DND-41 (cell line): ENCODE measurements at regions not wholly inside any gene's neighbourhood (a gene's known extent, or its start where the extent isn't known, plus 50 kb on each side); places are given as distances from the start of the nearest gene placed in this dataset.

Source experiments
- ATAC-seq: fragments of 200-7000 bp; cut with Tn5 transposase; 3 replicates; pipeline ENCODE4 v1.9.1; 2021; ENCODE audit warnings: low read depth; ENCODE audit not compliant: insufficient read depth
- DNase-seq: peaks from one replicate; pipeline ENCODE4 v3.0.0-alpha.2; 2020
- H2AFZ ChIP-seq: 2 replicates; pipeline ENCODE4 v1.6.0; 2012; ENCODE audit warnings: low read depth, low read length
- H3K27ac ChIP-seq: 2 replicates; pipeline ENCODE4 v1.5.1; 2012; ENCODE audit warnings: low read length, inconsistent platforms
- H3K27me3 ChIP-seq: fragments of 200-600 bp; sonication (generic); 2 replicates; pipeline ENCODE4 v1.6.0; 2012; ENCODE audit warnings: low read length, mild to moderate bottlenecking, inconsistent platforms; ENCODE audit not compliant: insufficient read depth, poor library complexity
- H3K36me3 ChIP-seq: 2 replicates; pipeline ENCODE4 v1.5.1; 2012; ENCODE audit warnings: low read length, inconsistent platforms; ENCODE audit not compliant: insufficient read depth
- H3K4me1 ChIP-seq: 2 replicates; pipeline ENCODE4 v1.5.1; 2012; ENCODE audit warnings: mild to moderate bottlenecking, low read length; ENCODE audit not compliant: insufficient read depth
- H3K4me2 ChIP-seq: 2 replicates; pipeline ENCODE4 v1.6.0; 2012; ENCODE audit warnings: mild to moderate bottlenecking, moderate library complexity, low read length, inconsistent platforms; ENCODE audit not compliant: insufficient read depth
- H3K4me3 ChIP-seq, 2 experiments: fragments of 200-600 bp in 1 of 2; shearing (Covaris generic) in 1 of 2; 2 replicates each; pipeline ENCODE4 v1.5.1; 2012 to 2016; ENCODE audit warnings: inconsistent platforms in 2 of 2, low read length in 2 of 2, mild to moderate bottlenecking in 2 of 2, low read depth in 1 of 2, moderate library complexity in 1 of 2
- H3K79me2 ChIP-seq: 2 replicates; pipeline ENCODE4 v1.6.0; 2012; ENCODE audit warnings: low read length, inconsistent platforms; ENCODE audit not compliant: insufficient read depth
- H3K9ac ChIP-seq: 2 replicates; pipeline ENCODE4 v1.6.0; 2012; ENCODE audit warnings: low read depth, mild to moderate bottlenecking, inconsistent platforms, low read length, moderate library complexity
- H3K9me3 ChIP-seq: 2 replicates; pipeline ENCODE4 v1.5.1; 2012; ENCODE audit warnings: low read length, moderate library complexity, mild to moderate bottlenecking, inconsistent platforms; ENCODE audit not compliant: insufficient read depth, severe bottlenecking
- H4K20me1 ChIP-seq: 2 replicates; pipeline ENCODE4 v1.6.0; 2012; ENCODE audit warnings: low read length; ENCODE audit not compliant: insufficient read depth
- EZH2 ChIP-seq: IDR thresholded peaks from 3 replicates; pipeline ENCODE4 v1.6.1; 2012; ENCODE audit warnings: borderline replicate concordance, low read depth, mild to moderate bottlenecking, moderate library complexity, low read length, inconsistent platforms; ENCODE audit not compliant: severe bottlenecking
- TF ChIP-seq, protein P1 (sequence below): IDR thresholded peaks from 2 replicates; pipeline ENCODE4 v1.5.1; 2012; ENCODE audit warnings: borderline replicate concordance, low read length, moderate library complexity, mild to moderate bottlenecking; ENCODE audit not compliant: poor library complexity, severe bottlenecking; ENCODE audit errors: extremely low read depth

DNA sequence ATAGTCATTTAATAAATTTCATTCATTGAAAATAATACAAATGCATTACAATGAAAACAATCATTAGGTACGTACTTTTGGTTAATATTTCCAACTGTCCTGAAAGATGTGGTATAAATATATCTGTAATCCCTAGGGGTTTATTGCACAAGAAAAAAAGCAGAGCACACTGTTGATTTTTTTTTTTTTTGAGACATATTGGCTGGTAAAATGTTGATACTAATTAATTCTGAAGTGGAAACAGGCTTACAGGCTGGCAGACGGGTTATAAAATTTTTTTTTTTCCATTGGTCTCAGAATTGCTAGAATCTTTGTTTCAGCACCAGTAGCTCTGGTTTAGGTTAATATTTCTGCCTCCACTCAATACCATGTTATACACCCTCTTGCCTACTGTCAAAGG is 193.6 kb downstream of the MAP2K6 start:
- no peaks in the 10 kb centered on the region for H3K79me2 ChIP-seq
- no peaks in the 10 kb centered on the region for H4K20me1 ChIP-seq
- H3K9me3 ChIP-seq, result no peaks in the 10 kb centered on the region
- ATAC-seq, result no peak
- H2AFZ ChIP-seq, result no peak overlapping the region
- no peak overlapping the region for H3K9ac ChIP-seq
- no peak for DNase-seq
- no peak overlapping the region for H3K4me2 ChIP-seq
- no peak overlapping the region for H3K4me3 ChIP-seq
- peaks cover 10% of the 10 kb centered on the region; the same call in 1 of the 2 replicates for H3K4me1 ChIP-seq
- no peaks in the 10 kb centered on the region for H3K27me3 ChIP-seq
- H3K27ac ChIP-seq, result no peak overlapping the region
- TF ChIP-seq, protein P1, sequence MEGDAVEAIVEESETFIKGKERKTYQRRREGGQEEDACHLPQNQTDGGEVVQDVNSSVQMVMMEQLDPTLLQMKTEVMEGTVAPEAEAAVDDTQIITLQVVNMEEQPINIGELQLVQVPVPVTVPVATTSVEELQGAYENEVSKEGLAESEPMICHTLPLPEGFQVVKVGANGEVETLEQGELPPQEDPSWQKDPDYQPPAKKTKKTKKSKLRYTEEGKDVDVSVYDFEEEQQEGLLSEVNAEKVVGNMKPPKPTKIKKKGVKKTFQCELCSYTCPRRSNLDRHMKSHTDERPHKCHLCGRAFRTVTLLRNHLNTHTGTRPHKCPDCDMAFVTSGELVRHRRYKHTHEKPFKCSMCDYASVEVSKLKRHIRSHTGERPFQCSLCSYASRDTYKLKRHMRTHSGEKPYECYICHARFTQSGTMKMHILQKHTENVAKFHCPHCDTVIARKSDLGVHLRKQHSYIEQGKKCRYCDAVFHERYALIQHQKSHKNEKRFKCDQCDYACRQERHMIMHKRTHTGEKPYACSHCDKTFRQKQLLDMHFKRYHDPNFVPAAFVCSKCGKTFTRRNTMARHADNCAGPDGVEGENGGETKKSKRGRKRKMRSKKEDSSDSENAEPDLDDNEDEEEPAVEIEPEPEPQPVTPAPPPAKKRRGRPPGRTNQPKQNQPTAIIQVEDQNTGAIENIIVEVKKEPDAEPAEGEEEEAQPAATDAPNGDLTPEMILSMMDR, result no peak
- no peak for TF ChIP-seq EZH2
- no peaks in the 10 kb centered on the region for H3K36me3 ChIP-seq

DNA sequence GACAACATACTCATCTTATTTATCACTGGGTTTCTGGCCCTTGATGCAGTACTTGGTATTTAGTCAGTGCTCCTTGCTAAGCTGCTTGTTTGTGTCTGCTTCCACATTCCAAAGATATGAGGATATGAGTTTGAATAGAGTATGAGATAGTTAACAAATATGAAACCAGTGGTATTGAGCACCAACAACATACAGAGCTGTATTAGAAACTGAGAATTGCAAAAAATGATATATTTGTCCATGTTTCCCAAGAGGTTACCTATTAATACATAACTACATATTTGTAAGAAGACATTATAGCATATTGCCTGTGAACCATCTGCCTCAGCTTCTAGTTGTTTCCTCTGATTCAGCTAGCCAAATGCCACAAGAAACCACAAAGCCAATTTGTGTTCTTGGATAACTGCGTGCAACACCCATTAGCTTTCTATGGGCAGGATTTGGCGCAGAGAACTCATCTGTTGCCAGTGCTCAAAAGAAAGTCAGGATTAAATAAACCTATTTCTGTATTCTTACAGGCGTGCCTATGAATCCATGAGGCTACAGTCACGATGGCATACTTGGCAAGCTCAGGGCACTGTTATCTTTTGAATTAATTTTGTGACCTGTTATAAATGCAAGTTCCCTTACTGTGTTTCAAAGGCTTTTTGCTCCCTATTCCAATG is 194.4 kb downstream of the MAP2K6 start:
- no peaks in the 10 kb centered on the region for H4K20me1 ChIP-seq
- H3K79me2 ChIP-seq, result no peaks in the 10 kb centered on the region
- no peak overlapping the region for H3K4me2 ChIP-seq
- H3K4me1 ChIP-seq, result peaks cover 8% of the 10 kb centered on the region; the same call in 1 of the 2 replicates
- no peaks in the 10 kb centered on the region for H3K36me3 ChIP-seq
- no peaks in the 10 kb centered on the region for H3K27me3 ChIP-seq
- no peak for ATAC-seq
- no peak overlapping the region for H2AFZ ChIP-seq
- TF ChIP-seq, protein P1, result no peak
- no peak for TF ChIP-seq EZH2
- no peaks in the 10 kb centered on the region for H3K9me3 ChIP-seq
- no peak overlapping the region for H3K27ac ChIP-seq
- H3K4me3 ChIP-seq, result no peak overlapping the region
- no peak for DNase-seq
- no peak overlapping the region for H3K9ac ChIP-seq

DNA sequence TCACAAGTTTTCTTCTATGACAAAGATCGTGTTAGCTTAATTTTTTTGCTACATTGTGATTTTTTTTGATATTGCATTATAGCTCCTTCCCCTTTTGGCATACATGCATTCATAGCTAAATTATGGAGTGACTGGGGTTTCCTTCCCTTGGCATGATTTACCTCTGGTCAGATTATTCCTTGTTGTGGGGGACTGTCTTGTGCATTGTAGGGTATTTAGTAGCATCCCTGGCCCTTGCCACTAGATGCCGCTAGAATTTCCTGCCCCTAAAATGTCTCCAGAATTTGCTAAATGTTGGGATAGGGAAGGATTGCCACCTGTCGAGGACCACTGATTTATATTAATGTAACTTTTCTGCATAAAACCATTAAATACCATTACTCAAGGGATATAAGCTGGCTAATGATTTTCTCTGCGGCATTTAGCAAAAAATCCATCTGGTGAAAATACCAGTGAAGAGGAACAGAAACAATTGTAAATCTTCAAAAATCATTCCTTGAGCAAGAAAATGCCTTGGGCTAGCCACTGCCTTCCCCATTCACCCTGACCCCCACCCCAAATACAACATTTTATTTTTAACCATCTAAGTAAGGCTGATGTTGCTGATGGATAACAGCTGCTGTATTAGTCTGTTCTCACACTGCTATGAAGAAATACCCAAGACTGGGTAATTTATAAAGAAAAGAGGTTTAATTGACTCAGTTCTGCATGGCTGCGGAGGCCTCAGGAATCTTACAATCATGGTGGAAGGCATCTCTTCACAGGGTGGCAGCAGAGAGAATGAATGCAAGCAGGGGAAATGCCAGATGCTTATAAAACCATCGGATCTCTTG is 195.2 kb downstream of the MAP2K6 start:
- Histone ChIP-seq H3K4me1 (peaks cover 8% of the 10 kb centered on the region; the same call in 1 of the 2 replicates), H3K27ac (no peak overlapping the region), H3K4me2 (no peak overlapping the region), H3K27me3 (no peaks in the 10 kb centered on the region), H3K9ac (no peak overlapping the region), H3K36me3 (no peaks in the 10 kb centered on the region), H4K20me1 (no peaks in the 10 kb centered on the region), H3K4me3 (no peak overlapping the region), H3K79me2 (no peaks in the 10 kb centered on the region), H3K9me3 (no peaks in the 10 kb centered on the region), H2AFZ (no peak overlapping the region)
- ATAC-seq, result no peak
- no peak for DNase-seq
- TF ChIP-seq EZH2, result no peak
- TF ChIP-seq, protein P1, result peak; percentile 51
